Nephron progenitor cell (in vitro differentiated cells): ENCODE measurements at regions not wholly inside any gene's neighbourhood (a gene's known extent, or its start where the extent isn't known, plus 50 kb on each side); places are given as distances from the start of the nearest gene placed in this dataset.

Source experiments
- DNase-seq: peaks from one replicate; pipeline ENCODE4 v3.0.0; 2021
- H3K27ac Mint-ChIP-seq: 2 replicates; pipeline ENCODE4 v1.8.0; 2021; ENCODE audit warnings: mild to moderate bottlenecking, moderate library complexity, mixed read lengths
- H3K27me3 Mint-ChIP-seq: 2 replicates; pipeline ENCODE4 v1.8.0; 2021; ENCODE audit warnings: mild to moderate bottlenecking, low read depth, mixed read lengths; ENCODE audit not compliant: poor library complexity
- H3K36me3 Mint-ChIP-seq: 2 replicates; pipeline ENCODE4 v1.8.0; 2021; ENCODE audit warnings: low read depth, mixed read lengths
- H3K4me1 Mint-ChIP-seq: 2 replicates; pipeline ENCODE4 v1.8.0; 2021; ENCODE audit warnings: mixed read lengths
- H3K4me3 Mint-ChIP-seq: 2 replicates; pipeline ENCODE4 v1.8.0; 2021; ENCODE audit warnings: mild to moderate bottlenecking, moderate library complexity, mixed read lengths
- H3K9me3 Mint-ChIP-seq: 2 replicates; pipeline ENCODE4 v1.8.0; 2021; ENCODE audit warnings: mild to moderate bottlenecking, moderate library complexity, mixed read lengths
- CTCF ChIP-seq: fragments of 200-600 bp; sonication (generic); IDR thresholded peaks from 2 replicates; pipeline ENCODE4 v1.5.0; 2021; ENCODE audit warnings: antibody characterized with exemption

- H3K36me3 Mint-ChIP-seq, result no peaks in the 10 kb centered on the region
- H3K4me3 Mint-ChIP-seq, result no peak overlapping the region
- no peak for DNase-seq
- peaks cover 28% of the 10 kb centered on the region for H3K4me1 Mint-ChIP-seq
- peaks cover 7% of the 10 kb centered on the region for H3K27me3 Mint-ChIP-seq
- TF ChIP-seq CTCF, result no peak
- H3K9me3 Mint-ChIP-seq, result peaks cover 9% of the 10 kb centered on the region
- H3K27ac Mint-ChIP-seq, result peak overlapping the region; percentile 20
These were observed 155.0 kb upstream of the CITED2 start for GRCh38 chr6:139529420-139529819.

- H3K36me3 Mint-ChIP-seq, result no peaks in the 10 kb centered on the region
- no peak overlapping the region for H3K4me3 Mint-ChIP-seq
- no peak overlapping the region for H3K27ac Mint-ChIP-seq
- peaks cover 18% of the 10 kb centered on the region for H3K4me1 Mint-ChIP-seq
- no peak for DNase-seq
- TF ChIP-seq CTCF, result no peak
- H3K9me3 Mint-ChIP-seq, result peaks cover 9% of the 10 kb centered on the region
- H3K27me3 Mint-ChIP-seq, result peaks cover 7% of the 10 kb centered on the region
These were observed 154.0 kb upstream of the CITED2 start for GRCh38 chr6:139528471-139528870.

GRCh38 chr6:139525415-139525814 lies 151.0 kb upstream of the CITED2 start:
- peaks cover 3% of the 10 kb centered on the region for H3K36me3 Mint-ChIP-seq
- peaks cover 4% of the 10 kb centered on the region for H3K4me1 Mint-ChIP-seq
- H3K27ac Mint-ChIP-seq, result no peak overlapping the region
- no peak for TF ChIP-seq CTCF
- peaks cover 12% of the 10 kb centered on the region for H3K9me3 Mint-ChIP-seq
- no peak overlapping the region for H3K4me3 Mint-ChIP-seq
- no peak for DNase-seq
- peaks cover 7% of the 10 kb centered on the region for H3K27me3 Mint-ChIP-seq

GRCh38 chr6:139523986-139524385 lies 149.5 kb upstream of the CITED2 start:
- DNase-seq, result no peak
- peaks cover 3% of the 10 kb centered on the region for H3K36me3 Mint-ChIP-seq
- H3K27me3 Mint-ChIP-seq, result peaks cover 6% of the 10 kb centered on the region
- TF ChIP-seq CTCF, result no peak
- H3K4me3 Mint-ChIP-seq, result no peak overlapping the region
- H3K27ac Mint-ChIP-seq, result no peak overlapping the region
- peaks cover 4% of the 10 kb centered on the region for H3K4me1 Mint-ChIP-seq
- H3K9me3 Mint-ChIP-seq, result peaks cover 12% of the 10 kb centered on the region

- peaks cover 6% of the 10 kb centered on the region for H3K27me3 Mint-ChIP-seq
- TF ChIP-seq CTCF, result no peak
- peak overlapping the region; percentile 6 for H3K27ac Mint-ChIP-seq
- H3K9me3 Mint-ChIP-seq, result peaks cover 12% of the 10 kb centered on the region
- H3K4me1 Mint-ChIP-seq, result peaks cover 16% of the 10 kb centered on the region
- H3K36me3 Mint-ChIP-seq, result peaks cover 3% of the 10 kb centered on the region
- no peak overlapping the region for H3K4me3 Mint-ChIP-seq
- DNase-seq, result no peak
These were observed 148.2 kb upstream of the CITED2 start for GRCh38 chr6:139522511-139523220.

GRCh38 chr6:139521338-139521737 lies 146.9 kb upstream of the CITED2 start:
- DNase-seq, result no peak
- Mint-ChIP-seq H3K4me1 (peaks cover 17% of the 10 kb centered on the region), H3K36me3 (peaks cover 3% of the 10 kb centered on the region), H3K4me3 (no peak overlapping the region), H3K27ac (no peak overlapping the region), H3K27me3 (peaks cover 6% of the 10 kb centered on the region), H3K9me3 (peaks cover 3% of the 10 kb centered on the region)
- no peak for TF ChIP-seq CTCF
